Glomerular endothelial cell (primary cell): ENCODE measurements at regions not wholly inside any gene's neighbourhood (a gene's known extent, or its start where the extent isn't known, plus 50 kb on each side); places are given as distances from the start of the nearest gene placed in this dataset.
"Not testable (repeated sequence)": the region's sequence is repeated elsewhere in the genome, so short reads cannot be mapped to it uniquely, and the experiment has no call there.

Source experiments
- DNase-seq: peaks from one replicate; pipeline ENCODE4 v3.0.0-alpha.2; 2011; ENCODE audit warnings: low read depth, low spot score; ENCODE audit errors: extremely low read depth

DNA sequence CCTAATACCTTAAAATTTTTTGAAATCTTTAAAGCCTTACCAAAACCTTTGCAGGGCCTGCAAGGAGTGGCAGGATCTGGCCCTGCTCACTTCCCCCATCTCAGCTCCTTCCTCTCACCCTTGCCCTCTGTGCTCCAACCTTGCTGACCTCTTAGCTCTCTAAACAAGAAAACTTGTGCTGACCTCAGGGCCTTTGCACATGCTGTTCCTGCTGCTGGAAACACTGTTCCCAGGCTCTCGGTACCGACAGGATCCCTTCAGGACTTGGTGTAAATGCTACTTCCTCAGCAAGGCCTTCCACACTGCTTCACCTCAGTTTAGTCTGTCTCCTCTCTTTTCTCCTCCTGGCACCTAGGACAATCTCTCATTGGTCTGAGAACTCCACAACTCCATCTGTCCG lies 155.4 kb upstream of the IQSEC1 start:
- no peak for DNase-seq

DNA sequence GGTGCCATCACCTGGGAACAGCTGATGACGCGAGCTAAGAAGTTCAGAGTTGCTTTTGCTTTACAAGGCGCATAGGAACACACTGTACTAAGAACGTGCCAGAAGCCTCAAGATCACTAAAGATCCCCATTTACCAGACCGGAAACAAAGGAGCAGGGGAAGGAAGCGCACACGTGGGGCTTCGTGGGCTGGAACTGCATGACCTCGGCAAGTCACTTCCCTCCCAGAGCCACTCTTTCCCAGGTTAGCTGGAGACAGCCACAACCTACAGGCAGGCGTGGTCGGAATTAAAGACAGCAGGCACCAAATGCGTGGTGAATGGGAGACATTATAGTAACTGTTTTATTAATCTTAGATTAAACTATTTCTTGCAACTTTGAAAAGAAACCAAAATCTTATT lies 154.9 kb upstream of the IQSEC1 start:
- DNase-seq: not testable (repeated sequence)

DNA sequence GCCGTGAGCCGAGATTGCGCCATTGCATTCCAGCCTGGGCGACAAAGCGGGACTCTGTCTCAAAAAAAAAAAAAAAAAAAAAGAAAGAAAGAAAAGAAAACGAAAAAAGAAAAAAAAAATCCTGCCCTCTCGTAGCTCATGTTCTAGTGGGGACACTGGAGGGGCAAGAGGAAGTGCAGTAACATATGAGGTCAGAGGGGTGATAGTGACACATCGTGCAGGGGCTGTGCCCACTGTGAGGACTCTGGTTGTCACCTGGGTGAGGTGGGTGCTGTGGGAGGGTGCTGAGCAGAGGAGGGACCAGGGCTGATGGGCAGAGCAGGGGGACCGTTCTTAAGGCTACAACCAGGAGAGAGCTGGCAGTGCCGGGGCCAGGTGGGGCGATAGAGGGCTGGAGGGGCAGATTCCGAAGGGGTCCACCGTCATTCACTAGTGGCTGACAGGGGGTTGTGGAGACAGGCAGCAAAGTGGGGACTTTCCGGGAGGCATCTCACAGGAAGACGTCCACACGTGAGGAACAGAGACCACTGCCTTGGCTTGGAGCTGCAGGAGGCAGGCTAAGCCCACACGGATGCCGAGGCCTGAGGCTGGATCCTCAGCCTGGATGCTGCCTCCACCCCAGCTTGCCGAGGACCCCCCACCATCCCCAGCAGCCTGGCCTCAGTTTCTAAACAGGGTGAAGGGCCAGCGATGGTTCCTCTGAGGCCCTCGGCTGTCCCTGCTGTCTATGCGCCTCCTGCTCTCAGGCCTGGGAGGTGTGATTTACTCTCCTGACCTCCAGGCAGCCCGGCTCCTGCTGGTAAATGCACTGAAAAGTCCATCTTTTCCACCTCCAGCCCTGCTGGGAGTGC lies 154.3 kb upstream of the IQSEC1 start:
- DNase-seq: no peak

DNA sequence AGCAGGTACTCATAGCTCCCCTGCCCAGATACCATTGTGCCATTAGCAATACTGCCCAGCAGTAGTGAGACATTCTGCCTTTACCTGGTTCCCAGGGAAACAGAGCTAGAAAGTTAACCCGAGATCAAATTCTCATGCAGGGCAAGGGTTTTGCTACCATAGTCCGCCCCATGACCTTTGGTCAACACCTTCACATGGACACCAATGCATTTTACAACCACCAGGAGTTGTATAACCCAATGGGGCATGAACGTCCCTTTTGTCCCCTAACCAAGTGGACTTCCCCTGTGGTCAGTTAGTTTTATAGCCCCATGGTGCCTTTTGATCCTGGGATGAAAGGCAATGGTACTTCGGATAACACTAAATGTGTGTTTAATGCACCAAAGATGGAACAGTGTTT lies 151.7 kb upstream of the IQSEC1 start:
- no peak for DNase-seq

DNA sequence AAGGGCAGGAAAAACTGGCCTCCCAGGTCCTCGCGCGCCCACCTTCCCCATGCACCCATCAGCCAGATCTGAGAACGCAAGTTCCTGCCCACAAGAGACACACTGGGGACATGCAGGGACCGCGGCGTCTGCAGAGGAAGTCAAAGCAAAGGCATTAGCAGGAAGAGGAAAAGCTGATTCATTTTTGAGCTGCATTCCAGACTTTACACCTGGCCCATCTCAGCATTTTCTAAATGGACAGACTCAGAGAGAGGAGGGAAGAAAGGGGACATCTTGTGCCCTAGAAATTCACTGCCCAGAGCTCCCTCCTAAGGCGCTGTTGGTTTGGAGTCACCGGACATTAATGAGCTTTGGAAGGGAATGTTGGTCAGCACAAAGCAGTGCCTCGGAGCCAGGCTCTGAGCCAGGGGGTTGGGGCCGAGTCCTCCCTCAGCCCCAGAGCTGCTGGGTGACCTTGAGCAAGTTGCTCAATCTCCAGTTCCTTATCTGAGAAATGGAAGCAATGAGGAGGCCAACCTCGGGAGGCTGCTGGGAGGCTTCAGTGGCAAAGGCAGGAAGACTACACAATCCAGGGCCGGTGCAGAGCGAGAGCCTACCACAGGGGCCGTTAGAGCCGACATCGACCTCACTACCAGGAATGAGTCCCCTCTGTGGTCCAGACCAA lies 150.5 kb upstream of the IQSEC1 start:
- no peak for DNase-seq

DNA sequence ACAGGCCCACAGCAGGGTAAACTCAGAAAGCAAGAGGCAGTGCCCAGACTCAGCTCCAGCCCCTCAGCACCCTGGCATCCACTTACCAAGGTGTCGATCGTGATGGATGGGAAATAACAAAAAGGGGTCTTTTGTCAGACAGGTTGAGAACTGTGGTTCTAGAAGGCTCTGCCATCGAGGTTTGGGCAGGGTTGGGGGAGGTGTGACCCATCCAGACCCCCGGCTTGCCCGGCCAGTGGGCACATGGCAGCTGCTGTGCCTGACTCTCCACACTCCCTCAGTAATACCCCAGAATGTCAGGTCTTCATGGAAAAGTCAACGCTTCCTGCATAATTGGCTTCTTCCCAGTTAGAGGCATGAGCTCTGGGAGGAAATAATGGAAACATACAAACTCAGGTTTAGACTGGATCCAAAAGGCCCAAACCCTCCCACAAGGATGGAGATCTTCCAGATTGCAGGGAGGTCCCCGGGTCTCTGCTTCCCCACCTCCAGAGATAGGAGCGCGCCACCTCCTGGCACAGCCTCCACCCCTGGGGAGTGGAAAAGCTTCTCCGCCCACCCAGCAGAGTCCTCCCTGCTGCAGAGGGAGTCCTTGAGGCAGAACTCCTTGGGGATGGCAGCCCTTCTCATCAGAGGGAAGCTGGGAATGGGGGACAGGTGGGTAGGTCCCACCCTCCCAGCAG lies 149.8 kb upstream of the IQSEC1 start:
- no peak for DNase-seq

DNA sequence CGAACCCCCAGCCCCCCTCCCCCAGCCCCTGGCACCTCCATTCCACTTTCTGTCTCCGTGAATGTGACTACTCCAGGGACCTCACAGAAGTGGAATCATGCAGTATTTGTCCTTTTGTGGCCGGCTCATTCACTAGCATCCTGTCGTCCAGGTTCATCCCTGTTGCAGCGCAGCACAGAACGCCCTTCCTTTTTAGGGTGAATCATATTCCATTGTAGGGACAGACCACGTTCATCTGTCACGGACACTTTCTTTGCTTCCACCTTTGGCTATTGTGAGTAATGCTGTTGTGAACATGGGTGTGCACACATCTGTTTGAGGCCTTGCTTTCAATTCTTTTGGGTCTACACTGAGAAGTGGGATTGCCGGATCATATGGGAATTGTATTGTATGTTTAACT lies 148.9 kb upstream of the IQSEC1 start:
- no peak for DNase-seq

DNA sequence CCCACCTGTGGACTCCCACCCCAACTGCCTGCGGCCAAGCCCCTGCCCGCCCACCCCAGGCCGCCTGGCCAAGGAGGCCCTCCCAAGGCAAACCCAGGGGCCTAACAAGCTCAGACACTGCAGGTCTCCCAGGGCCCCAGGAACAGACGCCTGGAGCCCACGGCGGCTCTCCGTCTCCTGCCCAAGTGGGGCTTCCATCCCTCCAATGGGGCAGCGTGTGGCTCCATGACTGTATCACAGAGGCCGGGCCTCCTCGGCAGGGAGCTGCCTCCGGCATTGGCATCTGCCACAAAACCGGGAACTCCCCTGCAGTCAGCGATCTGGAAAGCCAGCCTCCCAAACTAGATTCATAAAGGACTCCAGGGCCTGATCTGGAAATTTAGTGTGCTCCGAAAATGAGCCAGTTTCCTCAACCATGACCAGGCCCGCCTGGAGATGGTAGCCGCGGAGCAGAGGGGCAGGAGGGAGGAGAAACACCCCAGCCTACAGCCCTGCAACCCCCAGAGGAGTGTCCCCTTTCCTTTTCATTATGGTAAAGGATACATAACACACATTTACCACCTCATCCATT lies 148.3 kb upstream of the IQSEC1 start:
- DNase-seq: no peak

DNA sequence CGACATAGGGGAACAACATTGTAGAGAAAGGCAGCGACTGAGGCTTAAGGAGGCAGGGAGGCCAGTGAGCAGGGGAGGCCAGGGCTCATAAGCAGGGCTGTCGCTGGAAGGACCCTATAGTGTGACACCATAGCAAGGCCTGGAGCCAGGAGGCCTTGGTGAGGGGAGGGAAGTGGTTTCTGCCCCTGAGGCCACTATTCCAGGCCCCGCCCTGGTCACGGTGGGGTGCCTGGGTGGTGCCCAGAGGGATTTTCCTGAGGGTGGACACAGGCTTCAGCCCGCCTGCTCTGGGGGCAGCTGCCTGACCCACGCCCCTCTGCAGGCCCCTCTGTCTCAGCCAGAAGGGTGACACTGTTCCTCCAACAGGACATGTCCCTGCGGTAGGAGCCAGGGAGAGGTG lies 147.8 kb upstream of the IQSEC1 start:
- no peak for DNase-seq

DNA sequence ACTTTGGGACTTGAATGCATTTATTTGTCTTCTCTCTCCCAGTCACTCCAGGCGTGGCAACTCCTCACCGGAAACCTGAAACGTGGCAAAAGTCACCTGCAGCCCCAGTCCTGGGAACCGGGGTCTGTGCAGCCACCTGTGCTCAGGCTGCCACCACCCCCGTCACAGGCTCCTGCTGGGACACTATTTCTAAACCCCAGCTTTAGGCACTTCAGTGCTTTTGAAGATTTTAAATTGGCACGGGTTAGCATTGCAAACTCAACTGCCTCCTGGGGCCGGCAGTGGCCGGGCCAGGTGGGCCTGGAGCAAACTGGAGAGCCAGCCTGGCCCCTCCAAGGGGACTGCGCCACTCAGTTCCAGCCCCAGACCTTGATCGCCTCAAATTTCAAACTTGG lies 146.7 kb upstream of the IQSEC1 start:
- no peak for DNase-seq

DNA sequence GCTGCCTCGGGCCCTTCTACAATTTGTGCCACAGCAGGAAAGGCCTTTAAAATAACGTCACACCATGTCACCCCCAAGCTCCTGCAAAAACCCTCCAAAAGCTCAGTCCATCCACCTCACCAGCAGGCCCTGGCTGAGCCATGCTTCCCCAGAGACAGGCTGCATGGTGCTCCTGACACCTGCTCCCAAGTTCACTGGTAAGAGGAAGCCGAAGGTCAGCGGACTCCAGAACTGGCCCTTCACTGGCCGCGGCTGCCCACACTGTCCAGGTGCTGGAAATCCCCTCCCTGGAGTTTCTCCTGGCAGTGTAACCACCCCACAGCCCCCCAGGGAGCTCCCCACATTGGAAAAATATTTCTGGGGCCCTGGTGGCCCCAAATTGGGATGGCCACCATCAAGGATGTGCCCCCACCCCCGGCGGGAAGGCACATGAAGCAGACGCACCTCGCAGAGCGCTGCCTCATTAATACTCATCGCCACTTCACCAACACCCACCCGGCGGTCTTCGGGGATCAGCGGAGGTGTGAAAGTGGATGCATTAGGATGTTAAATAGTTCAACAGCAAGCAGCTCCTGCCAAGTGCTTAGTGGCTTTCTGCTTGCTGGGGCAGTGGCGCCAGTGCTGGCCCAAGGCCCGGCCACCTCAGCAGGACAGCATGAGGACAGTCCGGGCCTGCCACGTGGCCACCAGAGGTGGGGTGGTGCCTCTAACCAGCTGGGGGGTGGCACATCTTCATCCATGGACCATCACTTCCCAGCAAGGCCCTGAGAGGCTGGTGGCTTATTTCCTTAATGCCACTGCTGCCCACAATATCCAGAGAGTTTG lies 146.1 kb upstream of the IQSEC1 start:
- DNase-seq: no peak

DNA sequence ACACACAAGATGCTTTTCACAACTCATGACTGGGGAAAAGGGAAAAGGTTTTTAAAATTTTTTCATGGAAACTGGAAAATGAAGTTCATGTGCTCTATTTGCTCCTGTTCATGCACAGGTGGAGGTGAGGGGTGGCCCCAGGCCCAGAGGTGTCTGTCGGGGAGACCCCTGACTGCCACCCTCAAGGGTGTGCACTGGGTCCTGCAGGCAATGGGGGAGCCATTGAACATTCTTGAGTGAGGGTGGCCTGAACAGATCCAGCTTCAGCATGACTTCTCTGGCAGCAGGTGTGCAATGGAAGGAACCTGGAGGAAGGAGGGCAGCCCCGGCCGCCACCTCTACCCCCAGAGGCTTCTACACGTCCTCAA lies 145.3 kb upstream of the IQSEC1 start:
- no peak for DNase-seq

DNA sequence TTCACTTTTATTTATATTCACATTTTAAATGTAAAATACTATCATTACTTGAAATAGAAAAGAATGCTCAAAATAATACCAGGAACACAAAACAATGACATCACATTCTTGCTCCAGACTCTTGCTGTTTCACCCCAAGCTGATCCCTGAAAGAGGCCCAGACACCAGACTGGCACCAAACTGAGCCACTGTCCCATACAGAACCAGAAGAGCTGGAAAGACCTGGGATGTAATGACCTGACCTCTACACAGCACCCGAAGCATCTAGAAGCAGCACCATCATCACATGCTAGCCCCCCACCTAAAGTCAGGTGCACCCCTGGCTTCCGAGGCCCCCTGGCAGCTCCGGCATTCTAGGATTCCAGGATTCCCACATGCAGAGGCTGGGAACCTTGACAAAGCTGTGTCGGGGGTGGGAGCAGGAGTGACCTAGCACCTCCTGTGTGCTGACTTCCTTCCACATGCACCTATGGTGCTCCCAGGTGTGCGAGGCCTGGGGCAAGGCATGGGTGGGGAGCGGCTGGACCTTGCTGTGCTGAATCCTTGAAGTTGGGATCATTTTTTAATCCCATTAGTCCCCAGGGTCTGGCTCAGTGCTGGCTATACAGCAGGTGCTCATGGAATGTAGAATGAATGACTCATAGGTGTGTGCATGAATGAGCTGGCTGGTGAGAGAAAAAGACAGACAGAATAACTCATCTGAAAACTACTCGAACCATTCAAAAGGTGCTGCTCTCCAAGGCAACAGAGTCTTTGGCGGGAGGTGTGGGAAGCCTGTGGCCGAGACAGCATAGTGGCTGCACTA lies 144.7 kb upstream of the IQSEC1 start:
- DNase-seq: no peak

DNA sequence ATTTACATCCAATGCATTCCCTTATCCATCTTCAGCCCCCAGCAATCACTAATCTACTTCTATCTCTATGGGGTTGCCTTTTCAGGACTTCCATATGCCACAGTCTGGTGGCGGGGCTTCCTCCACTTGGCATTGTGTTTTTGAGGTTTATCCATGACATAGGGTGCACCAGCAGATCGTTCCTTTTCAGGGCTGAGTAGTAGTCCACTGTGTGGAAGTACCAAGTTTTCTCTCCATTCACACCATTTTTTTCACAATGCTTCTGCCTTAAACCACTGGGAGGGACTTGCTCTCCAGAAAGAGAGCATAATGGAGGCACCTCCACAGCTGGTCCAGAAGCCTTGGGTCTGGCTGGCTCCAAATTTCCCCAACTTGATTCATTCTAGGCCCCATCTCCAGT lies 144.0 kb upstream of the IQSEC1 start:
- no peak for DNase-seq

DNA sequence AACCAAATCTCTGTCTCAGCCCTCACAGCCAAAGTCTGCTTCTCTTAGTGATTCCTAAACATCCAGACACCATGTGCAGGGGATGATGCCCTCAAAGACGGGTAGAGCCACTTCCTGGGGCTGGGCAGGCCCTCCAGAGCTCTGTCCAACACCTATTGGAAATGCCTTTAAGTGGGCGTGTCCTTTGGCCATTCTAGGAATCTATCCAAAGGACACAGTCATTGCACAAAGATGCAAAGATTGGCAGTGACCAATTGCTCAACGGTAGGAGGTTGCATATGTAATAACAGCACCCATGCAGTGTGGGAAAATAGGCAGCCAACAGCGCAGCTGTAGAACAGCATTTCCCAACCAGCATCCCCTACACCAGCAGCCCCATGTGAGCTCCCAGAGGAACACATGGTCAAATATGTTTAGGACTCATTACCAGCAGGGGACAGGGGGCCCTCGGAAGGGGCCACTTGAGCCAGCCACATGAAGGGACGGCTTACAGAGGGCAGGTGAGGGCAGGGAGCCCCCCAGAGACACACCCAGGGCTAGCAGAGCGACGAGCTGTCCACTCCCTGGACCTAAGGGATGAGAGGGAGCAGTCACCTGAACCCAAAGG lies 142.8 kb upstream of the IQSEC1 start:
- no peak for DNase-seq

DNA sequence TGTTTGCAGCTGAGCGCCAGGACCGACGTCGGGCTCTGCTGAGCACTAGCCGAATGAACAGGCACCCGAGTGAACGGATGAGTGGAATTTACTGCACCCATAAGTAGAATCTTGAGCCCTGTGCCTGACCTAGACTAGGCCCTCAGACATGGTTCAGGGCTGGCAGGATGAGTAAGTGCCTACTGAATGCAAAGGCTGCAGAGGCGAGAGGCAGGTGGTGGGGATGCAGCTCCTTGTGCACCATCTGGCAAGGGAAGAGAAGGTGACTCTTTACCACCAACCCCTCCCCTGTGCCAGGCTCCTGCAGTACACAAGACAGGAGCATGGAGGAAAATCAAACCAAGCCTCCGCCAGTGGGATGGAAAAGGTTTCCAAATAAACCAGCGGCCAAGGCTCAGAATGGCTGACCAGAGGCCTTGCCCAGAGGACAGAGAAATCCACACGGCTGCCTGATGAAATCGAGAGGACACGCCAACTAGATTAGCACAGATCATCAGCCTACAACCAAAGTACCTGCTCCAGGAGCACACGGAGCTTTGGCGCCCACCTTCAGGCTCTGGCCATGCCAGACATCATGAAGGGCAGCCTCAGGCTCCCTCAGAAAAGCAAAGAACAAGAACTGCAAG lies 141.7 kb upstream of the IQSEC1 start:
- DNase-seq: no peak

DNA sequence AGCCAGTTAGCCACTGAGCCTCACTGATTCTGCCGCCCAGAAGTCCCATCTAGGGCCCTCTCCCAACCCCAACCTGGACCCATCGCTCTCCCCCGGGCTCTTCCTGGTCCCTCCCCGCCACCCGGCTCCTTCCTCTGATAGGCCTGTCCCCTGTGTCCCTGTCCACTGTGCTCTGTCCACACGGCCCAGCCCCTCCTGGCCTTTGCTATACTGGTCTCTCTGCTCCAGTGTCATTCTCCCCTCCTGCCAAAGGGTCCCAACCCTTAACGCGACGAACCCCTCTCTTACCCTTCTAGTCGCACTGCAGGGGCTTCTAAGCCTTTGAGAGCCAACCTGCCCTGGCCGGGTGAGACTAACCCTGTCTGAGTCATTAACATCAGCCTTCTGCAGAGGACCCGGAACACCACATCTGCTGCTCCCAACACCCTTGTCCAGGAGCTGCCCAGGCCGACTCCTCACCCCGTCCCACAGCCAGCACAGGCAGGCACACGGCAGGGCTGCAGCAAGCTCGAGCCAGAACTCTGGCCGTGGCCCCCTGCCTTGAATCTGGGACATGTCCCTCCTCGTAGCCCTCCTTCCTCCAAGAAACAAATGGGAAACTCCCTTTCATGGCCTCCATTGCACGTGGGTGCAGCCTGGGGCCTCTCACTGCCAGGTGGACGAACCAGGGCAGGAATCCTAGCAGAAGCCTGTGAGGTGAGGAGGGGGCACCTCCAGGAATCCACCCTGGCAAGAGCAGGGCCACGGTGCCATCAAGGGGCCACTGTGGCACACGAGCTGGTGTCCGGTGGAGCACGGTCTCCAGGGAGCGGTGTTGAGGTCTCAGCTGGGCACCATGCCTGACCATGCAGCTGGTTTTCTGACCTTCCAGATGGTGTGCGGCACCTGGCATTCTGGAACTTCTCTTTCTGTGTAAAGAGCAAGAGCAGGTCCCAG lies 140.9 kb upstream of the IQSEC1 start:
- DNase-seq: no peak

DNA sequence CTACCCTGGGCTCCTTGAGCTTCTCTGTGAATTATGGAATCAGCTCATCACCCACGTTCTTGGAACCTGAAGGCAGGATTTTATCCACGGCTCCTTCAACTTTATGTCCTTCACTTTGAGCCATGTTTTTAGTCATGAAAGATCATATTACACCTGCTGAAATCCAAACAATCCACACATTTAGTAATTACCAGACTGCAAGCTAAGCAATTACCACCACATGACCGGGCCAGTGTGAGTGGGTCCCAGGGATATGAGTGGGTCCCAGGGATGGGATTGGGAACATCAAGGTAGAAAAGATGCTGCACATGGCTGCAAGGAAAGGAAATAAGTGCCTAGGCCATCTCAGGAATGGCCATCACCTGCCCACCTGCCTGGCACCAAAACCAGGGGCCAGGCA lies 140.3 kb upstream of the IQSEC1 start:
- no peak for DNase-seq
